ENCODE measurements at regions not wholly inside any gene's neighbourhood (a gene's known extent, or its start where the extent isn't known, plus 50 kb on each side); places are given as distances from the start of the nearest gene placed in this dataset.
A peak's percentile ranks its signal among the peaks of the same experiment; 100 is the strongest.

DNA sequence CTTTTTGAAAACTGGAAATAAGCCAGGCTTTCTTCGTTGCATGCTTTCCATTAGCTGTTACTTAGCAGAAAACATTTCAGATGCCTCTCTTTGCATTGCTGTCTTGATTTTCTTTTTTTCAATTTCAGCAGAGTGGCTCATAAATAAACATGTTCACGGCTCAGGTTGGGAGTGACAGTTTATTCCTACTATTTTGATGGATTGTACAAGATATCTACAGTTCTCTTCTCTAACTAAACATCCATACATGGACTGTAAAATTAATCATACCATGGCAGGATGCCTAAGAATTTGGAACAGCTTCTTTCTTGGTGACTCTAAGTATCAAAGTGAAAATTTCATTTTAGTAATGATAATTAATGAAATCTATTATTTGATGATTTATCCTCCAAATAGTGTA lies 130.5 kb upstream of the EPHA7 start:
- TF ChIP-seq, protein P1, sequence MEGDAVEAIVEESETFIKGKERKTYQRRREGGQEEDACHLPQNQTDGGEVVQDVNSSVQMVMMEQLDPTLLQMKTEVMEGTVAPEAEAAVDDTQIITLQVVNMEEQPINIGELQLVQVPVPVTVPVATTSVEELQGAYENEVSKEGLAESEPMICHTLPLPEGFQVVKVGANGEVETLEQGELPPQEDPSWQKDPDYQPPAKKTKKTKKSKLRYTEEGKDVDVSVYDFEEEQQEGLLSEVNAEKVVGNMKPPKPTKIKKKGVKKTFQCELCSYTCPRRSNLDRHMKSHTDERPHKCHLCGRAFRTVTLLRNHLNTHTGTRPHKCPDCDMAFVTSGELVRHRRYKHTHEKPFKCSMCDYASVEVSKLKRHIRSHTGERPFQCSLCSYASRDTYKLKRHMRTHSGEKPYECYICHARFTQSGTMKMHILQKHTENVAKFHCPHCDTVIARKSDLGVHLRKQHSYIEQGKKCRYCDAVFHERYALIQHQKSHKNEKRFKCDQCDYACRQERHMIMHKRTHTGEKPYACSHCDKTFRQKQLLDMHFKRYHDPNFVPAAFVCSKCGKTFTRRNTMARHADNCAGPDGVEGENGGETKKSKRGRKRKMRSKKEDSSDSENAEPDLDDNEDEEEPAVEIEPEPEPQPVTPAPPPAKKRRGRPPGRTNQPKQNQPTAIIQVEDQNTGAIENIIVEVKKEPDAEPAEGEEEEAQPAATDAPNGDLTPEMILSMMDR (IDR thresholded peaks at IDR 0.05; ENCODE audit: poor library complexity, severe bottlenecking) = no peak
- peak; percentile 83 for TF ChIP-seq EP300 (conservative IDR thresholded peaks at IDR 0.05; ENCODE audit: poor library complexity, severe bottlenecking)
- no peak for TF ChIP-seq EZH2 (IDR thresholded peaks at IDR 0.05; ENCODE audit: borderline replicate concordance, insufficient read depth, low read length, poor library complexity, severe bottlenecking)
- TF ChIP-seq TAF1 (IDR thresholded peaks at IDR 0.05; ENCODE audit: low read depth) = no peak
- peak; percentile 41 for TF ChIP-seq POLR2AphosphoS5 (IDR thresholded peaks at IDR 0.05)
- no peak for TF ChIP-seq SMC3 (conservative IDR thresholded peaks at IDR 0.05; ENCODE audit: poor library complexity)
- no peak for TF ChIP-seq RAD21 (conservative IDR thresholded peaks at IDR 0.05)
- no peak for TF ChIP-seq MXI1 (conservative IDR thresholded peaks at IDR 0.05; ENCODE audit: poor library complexity, severe bottlenecking)
- TF ChIP-seq, protein P2, sequence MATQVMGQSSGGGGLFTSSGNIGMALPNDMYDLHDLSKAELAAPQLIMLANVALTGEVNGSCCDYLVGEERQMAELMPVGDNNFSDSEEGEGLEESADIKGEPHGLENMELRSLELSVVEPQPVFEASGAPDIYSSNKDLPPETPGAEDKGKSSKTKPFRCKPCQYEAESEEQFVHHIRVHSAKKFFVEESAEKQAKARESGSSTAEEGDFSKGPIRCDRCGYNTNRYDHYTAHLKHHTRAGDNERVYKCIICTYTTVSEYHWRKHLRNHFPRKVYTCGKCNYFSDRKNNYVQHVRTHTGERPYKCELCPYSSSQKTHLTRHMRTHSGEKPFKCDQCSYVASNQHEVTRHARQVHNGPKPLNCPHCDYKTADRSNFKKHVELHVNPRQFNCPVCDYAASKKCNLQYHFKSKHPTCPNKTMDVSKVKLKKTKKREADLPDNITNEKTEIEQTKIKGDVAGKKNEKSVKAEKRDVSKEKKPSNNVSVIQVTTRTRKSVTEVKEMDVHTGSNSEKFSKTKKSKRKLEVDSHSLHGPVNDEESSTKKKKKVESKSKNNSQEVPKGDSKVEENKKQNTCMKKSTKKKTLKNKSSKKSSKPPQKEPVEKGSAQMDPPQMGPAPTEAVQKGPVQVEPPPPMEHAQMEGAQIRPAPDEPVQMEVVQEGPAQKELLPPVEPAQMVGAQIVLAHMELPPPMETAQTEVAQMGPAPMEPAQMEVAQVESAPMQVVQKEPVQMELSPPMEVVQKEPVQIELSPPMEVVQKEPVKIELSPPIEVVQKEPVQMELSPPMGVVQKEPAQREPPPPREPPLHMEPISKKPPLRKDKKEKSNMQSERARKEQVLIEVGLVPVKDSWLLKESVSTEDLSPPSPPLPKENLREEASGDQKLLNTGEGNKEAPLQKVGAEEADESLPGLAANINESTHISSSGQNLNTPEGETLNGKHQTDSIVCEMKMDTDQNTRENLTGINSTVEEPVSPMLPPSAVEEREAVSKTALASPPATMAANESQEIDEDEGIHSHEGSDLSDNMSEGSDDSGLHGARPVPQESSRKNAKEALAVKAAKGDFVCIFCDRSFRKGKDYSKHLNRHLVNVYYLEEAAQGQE (IDR thresholded peaks at IDR 0.05; ENCODE audit: borderline replicate concordance) = no peak

Data from neural cell (in vitro differentiated cells).